SW480 (cell line): ENCODE measurements at regions not wholly inside any gene's neighbourhood (a gene's known extent, or its start where the extent isn't known, plus 50 kb on each side); places are given as distances from the start of the nearest gene placed in this dataset.
A peak's percentile ranks its signal among the peaks of the same experiment; 100 is the strongest.
"Not testable (repeated sequence)": the region's sequence is repeated elsewhere in the genome, so short reads cannot be mapped to it uniquely, and the experiment has no call there.

Source experiments
- DNase-seq: peaks from one replicate; pipeline ENCODE4 v3.0.0-alpha.2; 2016; ENCODE audit warnings: low spot score

DNA sequence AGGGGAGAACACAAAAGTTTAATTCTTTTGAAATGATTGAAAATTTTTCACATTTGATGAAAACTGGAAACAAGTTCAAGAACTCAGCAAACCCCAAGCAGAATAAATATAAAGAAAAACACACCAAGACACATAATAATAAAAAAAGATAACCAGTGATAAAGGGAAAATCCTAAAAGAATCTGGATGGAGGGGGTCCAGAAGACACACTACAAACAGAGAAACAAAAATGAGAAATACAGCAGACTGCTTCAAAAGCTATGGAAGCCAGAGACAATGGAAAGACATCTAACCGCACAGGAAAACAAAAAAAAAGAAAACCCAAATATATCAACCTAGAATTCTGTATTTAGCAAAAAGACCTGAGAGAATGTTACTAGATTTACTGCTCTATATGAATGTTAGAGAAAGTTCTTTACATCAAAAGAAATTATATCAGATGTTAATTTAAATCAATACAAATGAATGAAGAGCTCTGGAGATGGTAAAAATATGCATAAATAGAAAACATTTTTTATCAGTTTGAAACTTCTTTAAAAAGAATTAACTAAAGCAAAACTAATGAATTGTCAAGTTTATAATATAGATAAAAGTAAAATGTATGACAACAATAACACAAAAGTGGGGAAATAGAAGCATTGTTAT lies 310.7 kb upstream of the PREP start:
- DNase-seq, result peak; percentile 20

DNA sequence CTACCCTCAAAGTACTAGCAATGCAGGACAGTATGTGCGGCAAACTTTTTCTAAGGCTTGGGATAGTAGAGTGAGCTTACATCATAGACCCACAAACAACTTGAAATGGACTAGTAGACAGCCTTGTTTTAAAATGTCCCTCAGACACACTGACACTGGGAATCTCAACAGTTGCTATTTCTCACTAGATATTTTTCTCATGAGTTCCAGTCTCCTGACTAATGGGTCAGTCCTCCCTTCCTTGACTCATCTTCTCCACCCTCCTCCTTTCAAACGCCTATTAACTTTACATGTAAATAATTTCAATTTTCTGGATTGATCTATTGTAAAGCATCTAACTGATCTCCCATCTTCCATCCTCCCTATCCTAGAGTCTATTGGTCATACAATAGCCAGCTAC lies 308.3 kb upstream of the PREP start:
- DNase-seq, result no peak

DNA sequence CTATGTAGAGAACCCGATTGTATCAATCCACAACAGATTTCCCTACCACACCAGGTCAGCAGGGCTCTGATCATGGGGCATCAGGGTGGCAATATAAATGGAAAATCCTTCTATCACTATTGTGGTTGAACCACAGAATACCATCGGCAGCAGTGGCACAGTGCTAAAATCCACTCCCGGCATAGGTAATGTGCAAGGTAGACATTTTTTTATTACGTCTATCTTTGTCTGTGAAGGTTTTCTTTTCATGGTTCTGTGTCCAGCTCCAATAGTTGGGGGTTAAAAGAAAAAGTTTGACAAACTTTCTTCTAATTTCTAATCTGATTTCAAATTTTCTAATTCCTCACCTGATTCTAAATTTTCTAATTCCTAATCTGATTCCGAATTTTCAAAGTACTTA lies 302.7 kb upstream of the PREP start:
- DNase-seq, result no peak

GRCh38 chr6:105695461-105695860 lies 292.6 kb upstream of the PREP start:
- no peak for DNase-seq

DNA sequence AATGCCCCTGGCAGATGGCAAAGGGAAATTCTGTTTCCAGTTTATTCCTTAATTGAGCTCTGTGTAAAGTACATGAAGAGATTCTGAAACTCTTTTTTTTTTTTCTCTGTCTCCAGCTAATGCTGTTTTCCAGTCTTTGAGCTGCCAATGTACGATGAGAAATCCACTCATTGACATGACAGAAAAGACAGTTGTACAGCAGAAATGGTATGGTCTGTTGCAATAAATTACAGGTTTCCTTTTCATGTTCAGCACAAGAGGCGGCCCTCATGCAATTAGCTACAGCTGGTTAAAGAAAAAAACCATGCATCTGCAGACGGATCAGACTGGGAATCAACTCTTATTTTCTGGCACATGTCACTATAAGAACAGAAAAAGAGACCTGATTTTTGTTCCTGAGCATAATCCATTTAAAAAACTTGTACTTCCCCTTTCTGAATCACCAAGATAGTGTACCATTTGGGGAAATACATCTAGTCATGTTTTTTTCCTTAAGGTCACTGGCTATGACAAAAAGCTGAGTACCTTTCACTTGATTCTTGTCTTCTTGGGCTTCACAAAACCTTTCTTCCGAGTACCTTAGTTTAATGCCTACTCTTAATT lies 289.8 kb upstream of the PREP start:
- no peak for DNase-seq

DNA sequence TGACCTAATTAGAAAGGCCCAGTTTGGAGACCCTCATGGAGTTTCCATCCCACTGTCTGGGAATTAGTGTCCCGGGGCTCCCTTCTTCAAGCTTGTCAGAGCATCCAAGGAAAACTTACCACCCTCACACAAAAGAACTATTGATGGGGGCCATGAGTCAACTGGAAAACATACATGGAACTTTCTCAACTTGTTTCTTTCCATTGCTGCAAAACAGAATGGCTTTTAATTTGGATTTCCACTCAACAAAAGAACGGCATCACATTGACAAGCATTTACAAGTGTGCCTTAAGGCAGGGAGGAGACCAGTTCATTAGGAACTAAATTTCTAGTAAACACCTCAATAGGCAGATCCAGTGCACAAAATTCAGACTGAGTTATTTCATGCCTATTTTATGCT lies 289.1 kb upstream of the PREP start:
- no peak for DNase-seq

- DNase-seq, result no peak
Observed at GRCh38 chr6:105691081-105691480, 288.2 kb upstream of the PREP start.

GRCh38 chr6:105688573-105688972 lies 285.7 kb upstream of the PREP start:
- DNase-seq, result peak; percentile 95

DNA sequence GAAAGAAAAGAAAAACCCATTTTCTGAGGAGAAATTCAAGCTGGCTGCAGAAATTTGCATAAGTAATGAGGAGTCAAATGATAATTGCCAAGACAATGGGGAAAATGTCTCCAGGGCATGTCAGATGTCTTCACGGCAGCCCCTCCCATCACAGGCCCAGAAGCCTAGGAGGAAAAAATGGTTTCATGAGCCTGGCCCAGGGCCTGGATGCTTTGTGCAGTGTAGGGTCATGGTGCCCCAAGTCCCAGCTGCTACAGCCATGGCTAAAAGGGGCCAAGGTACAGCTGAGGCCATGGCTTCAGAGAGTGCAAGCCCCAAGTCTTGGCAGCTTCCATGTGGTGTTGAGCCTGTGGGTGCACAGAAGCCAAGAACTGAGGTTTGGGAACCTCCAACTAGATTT lies 283.9 kb upstream of the PREP start:
- not testable (repeated sequence) for DNase-seq

DNA sequence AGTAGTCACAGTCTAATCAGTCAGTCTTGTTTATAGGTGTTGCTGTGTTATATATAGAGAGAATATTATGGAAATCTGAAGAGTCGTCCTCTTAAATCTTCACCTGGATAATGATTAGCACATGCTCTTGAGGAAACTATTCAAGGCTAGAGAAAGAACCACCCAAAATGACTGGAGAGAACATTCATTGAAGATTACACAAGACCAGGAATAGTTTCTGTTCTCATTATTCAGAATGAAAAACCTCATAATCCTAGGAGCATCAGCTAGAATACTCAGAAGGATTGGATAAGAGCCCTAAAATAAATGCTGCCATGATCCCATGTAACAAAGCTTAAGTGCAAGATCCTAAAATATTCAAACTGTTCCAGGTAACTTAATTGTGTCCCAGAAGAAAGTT lies 278.2 kb upstream of the PREP start:
- no peak for DNase-seq

- DNase-seq, result no peak
Observed at GRCh38 chr6:105680131-105680530, 277.2 kb upstream of the PREP start.

DNA sequence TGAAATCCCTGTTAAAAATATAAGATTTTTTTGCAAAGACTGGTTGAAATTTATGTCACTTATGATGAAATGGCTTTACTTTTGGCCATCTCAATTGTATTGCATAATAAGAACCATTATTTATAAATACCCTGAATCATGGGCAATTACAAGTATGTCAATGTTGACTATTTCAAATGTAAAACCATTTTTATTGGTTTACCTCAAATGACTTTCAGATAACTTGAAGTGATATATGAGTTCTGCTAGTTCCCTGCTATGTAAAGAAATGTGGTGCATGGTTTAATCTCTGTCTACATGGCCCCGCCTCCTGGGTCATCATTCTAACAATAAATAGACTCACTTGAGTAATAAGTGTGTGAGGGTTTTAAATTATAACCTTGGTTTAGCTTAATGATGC lies 275.6 kb upstream of the PREP start:
- DNase-seq, result no peak

DNA sequence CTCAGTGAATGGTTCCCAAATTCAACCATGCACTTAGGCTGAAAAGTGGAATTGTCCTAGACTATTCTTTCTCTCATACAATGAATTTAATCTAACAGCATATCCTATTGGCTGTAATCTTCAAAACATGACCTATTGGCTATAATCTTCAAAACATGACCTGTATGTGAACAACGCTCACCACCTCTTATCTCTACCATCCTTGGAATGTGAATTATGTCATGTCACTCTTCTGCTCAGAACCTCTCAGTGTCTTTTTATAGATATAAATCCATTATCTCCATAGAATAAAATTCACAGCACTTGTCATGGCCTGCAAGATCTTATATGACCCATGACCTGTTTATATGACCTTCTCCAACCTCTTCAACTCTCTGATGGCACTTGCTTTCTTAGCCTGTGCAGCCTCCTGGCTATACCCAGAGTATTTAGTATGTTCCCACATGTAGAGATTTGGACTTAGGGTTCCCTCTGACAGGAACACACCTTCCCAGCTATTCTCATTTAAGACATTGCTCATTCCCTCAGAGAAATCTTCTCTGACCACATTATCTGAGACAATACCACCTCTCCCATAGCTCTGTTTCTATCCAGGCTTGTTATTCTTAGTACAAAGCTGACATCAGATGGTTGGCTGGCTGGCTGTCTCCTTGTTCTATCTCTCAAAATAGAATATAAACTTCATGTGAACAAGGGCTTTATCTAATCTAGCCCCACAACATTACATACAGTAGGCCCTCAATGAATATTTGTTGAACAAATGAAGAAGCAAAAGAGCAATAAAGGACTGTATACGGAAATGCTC lies 275.0 kb upstream of the PREP start:
- no peak for DNase-seq

GRCh38 chr6:105676857-105677256 lies 274.0 kb upstream of the PREP start:
- no peak for DNase-seq

DNA sequence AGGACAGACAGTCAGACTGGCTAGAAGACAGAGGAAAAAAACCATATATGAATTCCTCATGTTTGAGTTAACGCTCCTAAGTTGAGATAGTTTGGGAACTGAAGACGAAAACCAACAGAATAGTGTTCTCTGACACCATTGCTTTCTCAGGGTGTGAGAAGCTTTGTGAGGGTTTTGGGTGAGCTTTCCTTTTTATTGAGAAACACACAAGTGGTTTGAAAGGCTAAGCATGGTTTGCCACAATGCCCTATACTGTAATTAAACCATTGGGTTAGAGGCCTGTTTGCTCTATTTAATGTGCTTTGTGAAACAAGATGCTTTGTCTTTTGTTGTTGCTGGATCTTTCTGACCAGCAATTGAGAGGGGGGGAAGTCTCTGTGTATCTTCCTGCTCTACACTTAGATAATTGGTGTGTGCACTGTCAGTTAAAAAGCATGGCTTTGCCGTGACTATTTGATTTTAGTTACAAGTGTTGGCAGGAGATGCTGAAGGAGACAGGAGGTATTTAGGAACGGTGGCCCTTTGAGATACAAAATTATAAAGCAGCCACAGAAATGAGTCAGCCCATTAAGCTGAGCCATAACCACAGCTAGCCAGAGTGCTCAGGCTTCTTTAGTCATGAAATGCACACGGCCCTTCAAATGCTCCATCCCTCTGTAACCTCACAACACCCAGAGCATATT lies 273.0 kb upstream of the PREP start:
- peak; percentile 94 for DNase-seq

DNA sequence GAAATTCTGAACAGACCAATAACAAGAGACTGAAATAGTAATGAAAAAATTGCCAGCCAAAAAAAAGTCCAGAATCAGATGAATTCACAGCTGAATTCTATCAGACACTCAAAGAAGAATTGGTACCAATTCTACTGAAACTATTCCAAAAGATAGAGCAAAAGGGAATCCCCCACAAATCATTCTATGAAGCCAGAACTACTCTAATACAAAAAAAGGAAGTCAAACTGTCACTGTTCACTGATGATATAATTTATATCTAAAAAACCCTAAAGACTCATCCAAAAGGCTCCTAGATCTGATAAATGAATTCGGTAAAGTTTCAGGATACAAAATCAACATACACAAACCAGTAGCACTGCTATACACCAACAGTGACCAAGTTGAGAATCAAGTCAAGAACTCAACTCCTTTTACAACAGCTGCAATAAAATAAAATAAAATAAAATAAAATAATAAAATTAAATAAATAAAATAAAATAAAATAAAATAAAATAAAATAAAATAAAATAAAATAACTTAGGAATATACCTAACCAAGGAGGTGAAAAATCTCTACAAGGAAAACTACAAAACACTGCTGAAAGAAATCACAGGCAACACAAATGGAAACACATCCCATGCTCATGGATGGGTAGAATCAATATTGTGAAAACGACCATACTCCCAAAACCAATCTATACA lies 270.1 kb upstream of the PREP start:
- not testable (repeated sequence) for DNase-seq

- no peak for DNase-seq
Observed at GRCh38 chr6:105669232-105669631, 266.4 kb upstream of the PREP start.

DNA sequence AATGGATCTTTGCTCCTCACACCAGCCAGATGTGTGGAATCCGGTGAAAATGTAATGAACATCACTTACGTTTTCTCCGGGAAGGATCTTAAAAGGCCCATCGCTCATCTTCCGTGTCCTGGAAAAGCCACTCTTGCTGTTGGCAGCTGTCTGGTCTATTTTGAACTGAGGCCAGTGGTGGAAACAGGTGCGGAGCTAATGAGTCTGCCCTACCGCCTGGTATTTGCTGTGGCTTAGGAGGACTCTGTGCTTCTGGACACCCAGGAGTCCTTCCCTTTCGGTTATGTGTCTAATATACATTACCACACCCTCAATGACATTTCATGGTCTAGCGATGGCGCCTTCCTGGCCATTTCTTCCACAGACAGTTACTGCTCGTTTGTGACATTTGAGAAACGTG lies 264.2 kb upstream of the PREP start:
- DNase-seq, result no peak

- DNase-seq, result no peak
Observed at GRCh38 chr6:105664931-105665330, 262.0 kb upstream of the PREP start.

GRCh38 chr6:105651969-105652368 lies 249.1 kb upstream of the PREP start:
- no peak for DNase-seq

DNA sequence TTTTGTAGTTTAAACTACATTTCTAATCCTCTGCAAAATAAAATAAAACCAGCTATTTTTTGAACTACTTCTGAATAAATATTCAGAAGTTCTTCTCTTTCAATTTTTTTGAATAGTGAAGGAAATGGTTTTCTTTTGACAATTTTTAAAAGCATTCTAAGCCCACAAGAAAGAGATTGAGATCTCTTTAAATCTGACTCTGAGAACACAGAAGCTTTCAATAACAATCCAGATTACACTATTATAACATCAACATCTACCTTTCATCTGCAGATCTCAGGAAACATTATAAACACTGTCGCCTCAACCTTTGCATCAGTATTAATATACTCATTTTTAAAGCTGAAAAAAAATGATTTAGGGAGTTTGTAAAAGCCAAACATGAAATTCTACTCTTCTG lies 247.5 kb upstream of the PREP start:
- no peak for DNase-seq

DNA sequence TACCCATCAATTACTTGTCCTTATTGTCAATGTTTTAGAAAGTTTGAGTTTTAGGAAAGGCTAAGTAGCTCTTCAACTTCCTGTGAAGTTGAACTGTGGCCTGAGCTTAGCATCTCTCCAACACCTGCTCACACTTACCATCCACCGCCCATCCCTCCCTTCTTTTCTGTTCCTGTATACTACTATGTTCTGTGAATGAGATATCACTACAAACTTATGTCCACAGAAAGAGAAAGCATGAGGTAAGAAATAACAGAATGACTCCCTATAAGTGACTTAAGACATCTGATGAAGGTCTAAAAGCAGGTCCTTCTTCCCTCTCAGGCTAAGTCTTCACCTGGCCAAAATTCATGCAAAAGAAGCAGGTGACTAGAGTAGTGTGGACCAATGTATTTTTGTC lies 246.3 kb upstream of the PREP start:
- DNase-seq, result no peak
